ENCODE measurements at regions not wholly inside any gene's neighbourhood (a gene's known extent, or its start where the extent isn't known, plus 50 kb on each side); places are given as distances from the start of the nearest gene placed in this dataset.

DNA sequence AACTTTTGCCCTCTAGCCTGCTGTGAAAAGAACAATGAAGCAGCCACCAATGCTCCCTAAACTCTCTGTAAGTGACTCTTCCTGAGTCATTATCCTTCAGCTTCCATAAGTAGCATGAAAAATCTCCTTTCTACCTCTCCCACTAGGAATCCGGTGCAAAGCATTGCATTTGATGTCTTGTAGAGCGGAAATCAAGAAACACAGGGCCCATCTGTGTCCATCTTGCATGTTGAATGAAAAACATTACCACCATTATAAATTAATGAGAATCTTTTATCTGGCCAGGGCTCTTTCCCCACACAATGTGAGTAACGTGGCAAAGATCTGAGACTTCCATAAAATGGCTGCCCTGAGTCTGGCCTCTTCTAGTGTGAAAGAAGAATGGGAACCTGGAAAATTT is 324.4 kb downstream of the ADGRL2 start:
- TF ChIP-seq YY1 (IDR thresholded peaks at IDR 0.05; ENCODE audit: low read depth) (no peak), EGR1 (IDR thresholded peaks at IDR 0.05) (no peak), EP300 (IDR thresholded peaks at IDR 0.05; ENCODE audit: borderline replicate concordance) (no peak), FOXM1 (IDR thresholded peaks at IDR 0.05; ENCODE audit: borderline replicate concordance, low read depth) (no peak), NFIC (IDR thresholded peaks at IDR 0.05) (no peak)
- TF ChIP-seq, protein P1, sequence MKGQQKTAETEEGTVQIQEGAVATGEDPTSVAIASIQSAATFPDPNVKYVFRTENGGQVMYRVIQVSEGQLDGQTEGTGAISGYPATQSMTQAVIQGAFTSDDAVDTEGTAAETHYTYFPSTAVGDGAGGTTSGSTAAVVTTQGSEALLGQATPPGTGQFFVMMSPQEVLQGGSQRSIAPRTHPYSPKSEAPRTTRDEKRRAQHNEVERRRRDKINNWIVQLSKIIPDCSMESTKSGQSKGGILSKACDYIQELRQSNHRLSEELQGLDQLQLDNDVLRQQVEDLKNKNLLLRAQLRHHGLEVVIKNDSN (IDR thresholded peaks at IDR 0.05), result no peak
- TF ChIP-seq, protein P2, sequence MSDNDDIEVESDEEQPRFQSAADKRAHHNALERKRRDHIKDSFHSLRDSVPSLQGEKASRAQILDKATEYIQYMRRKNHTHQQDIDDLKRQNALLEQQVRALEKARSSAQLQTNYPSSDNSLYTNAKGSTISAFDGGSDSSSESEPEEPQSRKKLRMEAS (IDR thresholded peaks at IDR 0.05), result no peak

DNA sequence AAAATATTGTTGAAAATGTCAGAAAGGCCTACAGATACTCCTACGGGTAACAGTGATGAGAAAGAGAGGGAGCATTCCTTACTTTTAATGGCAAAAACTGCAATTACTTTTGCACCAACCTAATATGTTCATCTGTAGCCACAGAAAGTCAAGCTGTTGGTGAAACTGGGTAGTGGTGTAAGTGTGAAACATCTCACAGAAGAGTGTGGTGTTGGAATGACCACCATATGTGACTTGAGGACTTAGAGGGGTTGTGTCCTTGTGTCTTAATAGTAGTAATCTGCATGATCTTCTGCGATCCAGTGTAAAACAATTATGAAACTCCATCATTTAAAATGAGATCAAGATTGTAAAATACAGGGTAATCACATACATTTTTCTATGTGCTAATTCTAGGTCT is 320.7 kb downstream of the ADGRL2 start:
- no peak for TF ChIP-seq YY1 (IDR thresholded peaks at IDR 0.05; ENCODE audit: low read depth)
- no peak for TF ChIP-seq TEAD4 (IDR thresholded peaks at IDR 0.05)
- TF ChIP-seq FOXM1 (IDR thresholded peaks at IDR 0.05; ENCODE audit: borderline replicate concordance, low read depth), result no peak
- no peak for TF ChIP-seq TAF1 (IDR thresholded peaks at IDR 0.05; ENCODE audit: low read depth)
- TF ChIP-seq ZBTB7A (IDR thresholded peaks at IDR 0.05; ENCODE audit: low read depth), result no peak
- TF ChIP-seq TCF12 (IDR thresholded peaks at IDR 0.05; ENCODE audit: low read depth), result no peak
- TF ChIP-seq, protein P1 (IDR thresholded peaks at IDR 0.05), result no peak
- no peak for TF ChIP-seq CREB1 (IDR thresholded peaks at IDR 0.05; ENCODE audit: low read depth)
- TF ChIP-seq, protein P2 (IDR thresholded peaks at IDR 0.05), result no peak

DNA sequence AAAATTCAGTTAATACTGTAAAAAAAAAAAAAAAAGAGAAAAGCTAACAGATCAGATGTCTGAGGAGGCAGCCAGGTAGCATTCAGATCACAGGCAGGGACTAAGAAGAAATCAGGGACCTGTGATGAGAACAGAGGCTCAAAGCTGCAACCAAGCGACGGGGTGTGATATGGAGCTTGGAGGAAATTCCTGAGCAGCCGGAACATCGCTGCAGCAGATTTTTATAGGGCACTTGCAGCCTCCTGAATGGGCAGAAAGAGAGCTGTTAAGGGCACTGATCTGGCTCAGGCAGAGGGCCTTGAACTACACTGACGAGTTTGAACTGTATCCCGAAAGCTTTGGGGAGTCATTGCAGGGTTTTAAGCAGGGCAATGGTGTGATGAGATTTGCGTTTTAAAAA is 315.4 kb downstream of the ADGRL2 start:
- TF ChIP-seq TEAD4 (IDR thresholded peaks at IDR 0.05), result no peak
- TF ChIP-seq EP300 (IDR thresholded peaks at IDR 0.05; ENCODE audit: borderline replicate concordance), result no peak
- TF ChIP-seq, protein P2 (IDR thresholded peaks at IDR 0.05), result no peak
- TF ChIP-seq, protein P3, sequence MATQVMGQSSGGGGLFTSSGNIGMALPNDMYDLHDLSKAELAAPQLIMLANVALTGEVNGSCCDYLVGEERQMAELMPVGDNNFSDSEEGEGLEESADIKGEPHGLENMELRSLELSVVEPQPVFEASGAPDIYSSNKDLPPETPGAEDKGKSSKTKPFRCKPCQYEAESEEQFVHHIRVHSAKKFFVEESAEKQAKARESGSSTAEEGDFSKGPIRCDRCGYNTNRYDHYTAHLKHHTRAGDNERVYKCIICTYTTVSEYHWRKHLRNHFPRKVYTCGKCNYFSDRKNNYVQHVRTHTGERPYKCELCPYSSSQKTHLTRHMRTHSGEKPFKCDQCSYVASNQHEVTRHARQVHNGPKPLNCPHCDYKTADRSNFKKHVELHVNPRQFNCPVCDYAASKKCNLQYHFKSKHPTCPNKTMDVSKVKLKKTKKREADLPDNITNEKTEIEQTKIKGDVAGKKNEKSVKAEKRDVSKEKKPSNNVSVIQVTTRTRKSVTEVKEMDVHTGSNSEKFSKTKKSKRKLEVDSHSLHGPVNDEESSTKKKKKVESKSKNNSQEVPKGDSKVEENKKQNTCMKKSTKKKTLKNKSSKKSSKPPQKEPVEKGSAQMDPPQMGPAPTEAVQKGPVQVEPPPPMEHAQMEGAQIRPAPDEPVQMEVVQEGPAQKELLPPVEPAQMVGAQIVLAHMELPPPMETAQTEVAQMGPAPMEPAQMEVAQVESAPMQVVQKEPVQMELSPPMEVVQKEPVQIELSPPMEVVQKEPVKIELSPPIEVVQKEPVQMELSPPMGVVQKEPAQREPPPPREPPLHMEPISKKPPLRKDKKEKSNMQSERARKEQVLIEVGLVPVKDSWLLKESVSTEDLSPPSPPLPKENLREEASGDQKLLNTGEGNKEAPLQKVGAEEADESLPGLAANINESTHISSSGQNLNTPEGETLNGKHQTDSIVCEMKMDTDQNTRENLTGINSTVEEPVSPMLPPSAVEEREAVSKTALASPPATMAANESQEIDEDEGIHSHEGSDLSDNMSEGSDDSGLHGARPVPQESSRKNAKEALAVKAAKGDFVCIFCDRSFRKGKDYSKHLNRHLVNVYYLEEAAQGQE (IDR thresholded peaks at IDR 0.05; ENCODE audit: low read depth), result no peak
- no peak for TF ChIP-seq TAF1 (IDR thresholded peaks at IDR 0.05; ENCODE audit: low read depth)
- TF ChIP-seq FOXM1 (IDR thresholded peaks at IDR 0.05; ENCODE audit: borderline replicate concordance, low read depth), result no peak
- TF ChIP-seq RAD21 (IDR thresholded peaks at IDR 0.05; ENCODE audit: low read depth), result no peak
- no peak for TF ChIP-seq CEBPB (IDR thresholded peaks at IDR 0.05)
- no peak for TF ChIP-seq ZBTB7A (IDR thresholded peaks at IDR 0.05; ENCODE audit: low read depth)
- TF ChIP-seq CREB1 (IDR thresholded peaks at IDR 0.05; ENCODE audit: low read depth), result no peak
- TF ChIP-seq YY1 (IDR thresholded peaks at IDR 0.05; ENCODE audit: low read depth), result no peak
- TF ChIP-seq, protein P1 (IDR thresholded peaks at IDR 0.05), result no peak
- TF ChIP-seq EGR1 (IDR thresholded peaks at IDR 0.05), result no peak
- TF ChIP-seq TCF12 (IDR thresholded peaks at IDR 0.05; ENCODE audit: low read depth), result no peak
- TF ChIP-seq NFIC (IDR thresholded peaks at IDR 0.05), result no peak

DNA sequence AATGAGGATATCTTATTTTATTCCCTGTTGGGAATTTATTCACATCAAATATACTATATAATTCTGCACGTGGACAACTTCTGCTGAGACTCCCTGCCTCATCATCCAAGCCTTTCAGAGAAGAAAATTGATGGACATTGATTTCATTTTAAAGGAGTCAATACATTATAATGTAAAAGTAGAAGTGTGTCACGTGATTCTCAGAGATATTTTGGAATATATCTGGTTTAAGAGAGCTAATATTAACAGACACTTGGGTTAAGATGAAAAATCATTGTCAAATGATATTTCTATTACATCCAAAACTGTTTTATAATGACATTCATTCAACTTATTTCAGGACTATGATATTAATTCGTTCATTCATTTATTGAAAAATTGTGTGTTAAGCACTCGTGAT is 314.2 kb downstream of the ADGRL2 start:
- no peak for TF ChIP-seq NFIC (IDR thresholded peaks at IDR 0.05)
- no peak for TF ChIP-seq YY1 (IDR thresholded peaks at IDR 0.05; ENCODE audit: low read depth)
- no peak for TF ChIP-seq EP300 (IDR thresholded peaks at IDR 0.05; ENCODE audit: borderline replicate concordance)
- TF ChIP-seq TCF12 (IDR thresholded peaks at IDR 0.05; ENCODE audit: low read depth), result no peak
- TF ChIP-seq EGR1 (IDR thresholded peaks at IDR 0.05), result no peak
- no peak for TF ChIP-seq FOXM1 (IDR thresholded peaks at IDR 0.05; ENCODE audit: borderline replicate concordance, low read depth)
- TF ChIP-seq RAD21 (IDR thresholded peaks at IDR 0.05; ENCODE audit: low read depth), result no peak
- no peak for TF ChIP-seq TAF1 (IDR thresholded peaks at IDR 0.05; ENCODE audit: low read depth)

DNA sequence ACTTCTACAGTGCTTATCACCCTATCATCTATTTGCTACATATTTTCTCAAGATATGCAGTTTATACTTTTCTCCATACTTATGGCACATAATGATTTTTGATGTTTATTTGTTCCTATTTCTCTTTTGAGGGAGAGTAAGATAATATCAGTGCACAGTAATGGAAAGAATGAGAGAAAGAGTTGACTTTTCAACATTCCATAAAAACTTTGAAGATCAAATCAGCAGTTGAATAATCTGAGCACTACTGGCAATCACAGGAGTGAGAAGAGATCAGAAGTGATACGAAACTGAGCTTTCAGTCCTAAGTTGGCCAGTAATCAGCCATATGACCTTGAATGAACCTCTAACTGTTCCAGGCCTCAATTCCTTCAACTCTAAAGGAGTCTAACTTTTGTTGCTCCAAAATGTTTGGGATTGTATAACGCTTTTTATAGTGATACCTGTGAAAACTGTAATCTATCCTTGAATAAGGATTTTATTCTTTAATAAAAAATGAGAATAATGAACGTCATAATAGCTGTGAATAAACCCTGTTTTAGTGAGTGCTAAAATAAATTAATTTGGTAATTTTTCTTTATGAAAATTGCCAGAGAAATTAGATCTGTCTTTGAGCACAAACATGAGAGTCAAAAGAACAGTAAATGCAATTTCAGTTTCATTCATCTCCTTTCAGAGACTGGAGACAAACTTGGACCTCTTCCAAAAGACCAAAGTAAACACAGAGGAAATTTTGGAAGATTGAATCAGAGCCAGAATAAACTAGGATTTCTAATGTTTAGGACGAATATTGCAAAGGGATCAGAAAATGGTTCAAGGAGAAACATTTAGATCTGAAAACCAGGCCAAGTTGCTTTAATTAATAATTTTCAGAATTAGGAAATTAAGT is 309.9 kb downstream of the ADGRL2 start:
- TF ChIP-seq TEAD4 (IDR thresholded peaks at IDR 0.05) (no peak), YY1 (IDR thresholded peaks at IDR 0.05; ENCODE audit: low read depth) (no peak), EP300 (IDR thresholded peaks at IDR 0.05; ENCODE audit: borderline replicate concordance) (no peak), EGR1 (IDR thresholded peaks at IDR 0.05) (no peak), ZBTB7A (IDR thresholded peaks at IDR 0.05; ENCODE audit: low read depth) (no peak), NFIC (IDR thresholded peaks at IDR 0.05) (no peak), TCF12 (IDR thresholded peaks at IDR 0.05; ENCODE audit: low read depth) (no peak), CREB1 (IDR thresholded peaks at IDR 0.05; ENCODE audit: low read depth) (no peak), TAF1 (IDR thresholded peaks at IDR 0.05; ENCODE audit: low read depth) (no peak), CEBPB (IDR thresholded peaks at IDR 0.05) (no peak), RAD21 (IDR thresholded peaks at IDR 0.05; ENCODE audit: low read depth) (no peak), FOXM1 (IDR thresholded peaks at IDR 0.05; ENCODE audit: borderline replicate concordance, low read depth) (no peak)
- TF ChIP-seq, protein P2 (IDR thresholded peaks at IDR 0.05), result no peak
- TF ChIP-seq, protein P1 (IDR thresholded peaks at IDR 0.05), result no peak
- TF ChIP-seq, protein P3 (IDR thresholded peaks at IDR 0.05; ENCODE audit: low read depth), result no peak

Measured in Ishikawa (cell line).